SK-N-SH treated with all-trans-retinoic acid at 6 μM for 48 hours (cell line): ENCODE measurements at regions not wholly inside any gene's neighbourhood (a gene's known extent, or its start where the extent isn't known, plus 50 kb on each side); places are given as distances from the start of the nearest gene placed in this dataset.

ENCODE experiments used
- ATAC-seq: fragments of 200-7000 bp; cut with Tn5 transposase; 3 replicates; pipeline ENCODE4 v1.9.1; 2020; ENCODE audit warnings: mild to moderate bottlenecking, moderate library complexity
- ARNTL ChIP-seq: fragments of 450-650 bp; formaldehyde crosslinking; IDR thresholded peaks from 2 replicates; pipeline ENCODE4 v1.5.0; 2020; ENCODE audit warnings: low read depth, mild to moderate bottlenecking, moderate library complexity, borderline replicate concordance
- BACH2 ChIP-seq: fragments of 250-450 bp; sonication (Bioruptor Pico); IDR thresholded peaks from 2 replicates; pipeline ENCODE4 v1.9.0; 2021; ENCODE audit warnings: mild to moderate bottlenecking, borderline replicate concordance
- CSDC2 ChIP-seq: fragments of 250-450 bp; sonication (Bioruptor Pico); IDR thresholded peaks from 2 replicates; pipeline ENCODE4 v1.5.0; 2020; ENCODE audit warnings: mild to moderate bottlenecking, moderate library complexity
- ESRRG ChIP-seq: fragments of 250-450 bp; sonication (Bioruptor Pico); IDR thresholded peaks from 2 replicates; pipeline ENCODE4 v1.6.1; 2021; ENCODE audit warnings: mild to moderate bottlenecking
- GLIS3 ChIP-seq: fragments of 250-450 bp; sonication (Bioruptor Pico); IDR thresholded peaks from 2 replicates; pipeline ENCODE4 v1.5.0; 2020; ENCODE audit warnings: mild to moderate bottlenecking, moderate library complexity
- ISL1 ChIP-seq: fragments of 250-450 bp; sonication (Bioruptor Pico); IDR thresholded peaks from 2 replicates; pipeline ENCODE4 v2.1.2; 2022; ENCODE audit warnings: mild to moderate bottlenecking, moderate library complexity
- OSR1 ChIP-seq: fragments of 250-450 bp; sonication (Bioruptor Pico); IDR thresholded peaks from 2 replicates; pipeline ENCODE4 v1.8.0; 2022; ENCODE audit warnings: moderate library complexity, mild to moderate bottlenecking, inconsistent platforms
- RARB ChIP-seq: fragments of 250-450 bp; sonication (Bioruptor Pico); IDR thresholded peaks from 2 replicates; pipeline ENCODE4 v1.8.0; 2021; ENCODE audit warnings: mild to moderate bottlenecking, moderate library complexity
- SNAI2 ChIP-seq: fragments of 250-450 bp; sonication (Bioruptor Pico); IDR thresholded peaks from 2 replicates; pipeline ENCODE4 v1.5.0; 2020; ENCODE audit warnings: mild to moderate bottlenecking, moderate library complexity
- TCF4 ChIP-seq: fragments of 250-450 bp; sonication (Bioruptor Pico); IDR thresholded peaks from 2 replicates; pipeline ENCODE4 v1.8.0; 2021; ENCODE audit warnings: mild to moderate bottlenecking, moderate library complexity, borderline replicate concordance
- TOX ChIP-seq: fragments of 250-450 bp; sonication (Bioruptor Pico); IDR thresholded peaks from 2 replicates; pipeline ENCODE4 v1.8.0; 2021; ENCODE audit warnings: mild to moderate bottlenecking, moderate library complexity, borderline replicate concordance
- TSHZ2 ChIP-seq: fragments of 250-450 bp; sonication (Bioruptor Pico); IDR thresholded peaks from 2 replicates; pipeline ENCODE4 v1.5.0; 2020; ENCODE audit warnings: mild to moderate bottlenecking, moderate library complexity
- ZFP3 ChIP-seq: fragments of 250-450 bp; sonication (Bioruptor Pico); IDR thresholded peaks from 2 replicates; pipeline ENCODE4 v1.5.0; 2020; ENCODE audit warnings: mild to moderate bottlenecking, moderate library complexity
- ZNF70 ChIP-seq: fragments of 450-650 bp; formaldehyde crosslinking; IDR thresholded peaks from 2 replicates; pipeline ENCODE4 v1.5.0; 2020; ENCODE audit warnings: mild to moderate bottlenecking, moderate library complexity
- ZNF8 ChIP-seq: fragments of 450-650 bp; formaldehyde crosslinking; IDR thresholded peaks from 2 replicates; pipeline ENCODE4 v1.5.0; 2020; ENCODE audit warnings: mild to moderate bottlenecking, moderate library complexity
- TF ChIP-seq, protein P1 (sequence below): fragments of 250-450 bp; sonication (Bioruptor Pico); IDR thresholded peaks from 2 replicates; pipeline ENCODE4 v1.5.1; 2021; ENCODE audit warnings: mild to moderate bottlenecking, moderate library complexity
- TF ChIP-seq, protein P2 (sequence below): fragments of 250-450 bp; sonication (Bioruptor Pico); IDR thresholded peaks from 2 replicates; pipeline ENCODE4 v1.5.1; 2020; ENCODE audit warnings: low read depth, mild to moderate bottlenecking, moderate library complexity
- TF ChIP-seq, protein P3 (sequence below): fragments of 250-450 bp; sonication (Bioruptor Pico); IDR thresholded peaks from 2 replicates; pipeline ENCODE4 v1.8.0; 2021; ENCODE audit warnings: low read depth, mild to moderate bottlenecking, moderate library complexity, borderline replicate concordance
- TF ChIP-seq, protein P4 (sequence below): fragments of 250-450 bp; sonication (Bioruptor Pico); IDR thresholded peaks from 2 replicates; pipeline ENCODE4 v1.8.0; 2020; ENCODE audit warnings: mild to moderate bottlenecking, moderate library complexity, borderline replicate concordance

- ATAC-seq, result no peak
Observed at GRCh38 chr15:62491642-62492041, 326.6 kb upstream of the C2CD4B start.

GRCh38 chr15:62492900-62493299 lies 327.8 kb upstream of the C2CD4B start:
- ATAC-seq, result no peak
- peak; percentile 45; the same call in 1 of the 2 replicates for TF ChIP-seq TCF4 (CRISPR knock-in tag)
- TF ChIP-seq GLIS3 (CRISPR knock-in tag), result no peak
- TF ChIP-seq ZNF8 (CRISPR knock-in tag), result no peak
- TF ChIP-seq, all 23 proteins: peak for 1

More at GRCh38 chr15:62491642-62492041, 326.6 kb upstream of the C2CD4B start:
- TF ChIP-seq, protein P1, sequence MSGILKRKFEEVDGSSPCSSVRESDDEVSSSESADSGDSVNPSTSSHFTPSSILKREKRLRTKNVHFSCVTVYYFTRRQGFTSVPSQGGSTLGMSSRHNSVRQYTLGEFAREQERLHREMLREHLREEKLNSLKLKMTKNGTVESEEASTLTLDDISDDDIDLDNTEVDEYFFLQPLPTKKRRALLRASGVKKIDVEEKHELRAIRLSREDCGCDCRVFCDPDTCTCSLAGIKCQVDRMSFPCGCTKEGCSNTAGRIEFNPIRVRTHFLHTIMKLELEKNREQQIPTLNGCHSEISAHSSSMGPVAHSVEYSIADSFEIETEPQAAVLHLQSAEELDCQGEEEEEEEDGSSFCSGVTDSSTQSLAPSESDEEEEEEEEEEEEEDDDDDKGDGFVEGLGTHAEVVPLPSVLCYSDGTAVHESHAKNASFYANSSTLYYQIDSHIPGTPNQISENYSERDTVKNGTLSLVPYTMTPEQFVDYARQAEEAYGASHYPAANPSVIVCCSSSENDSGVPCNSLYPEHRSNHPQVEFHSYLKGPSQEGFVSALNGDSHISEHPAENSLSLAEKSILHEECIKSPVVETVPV (CRISPR knock-in tag), result no peak
- TF ChIP-seq ZNF8 (CRISPR knock-in tag), result no peak
- TF ChIP-seq ARNTL (CRISPR knock-in tag), result no peak
- no peak for TF ChIP-seq ZFP3 (CRISPR knock-in tag)

DNA sequence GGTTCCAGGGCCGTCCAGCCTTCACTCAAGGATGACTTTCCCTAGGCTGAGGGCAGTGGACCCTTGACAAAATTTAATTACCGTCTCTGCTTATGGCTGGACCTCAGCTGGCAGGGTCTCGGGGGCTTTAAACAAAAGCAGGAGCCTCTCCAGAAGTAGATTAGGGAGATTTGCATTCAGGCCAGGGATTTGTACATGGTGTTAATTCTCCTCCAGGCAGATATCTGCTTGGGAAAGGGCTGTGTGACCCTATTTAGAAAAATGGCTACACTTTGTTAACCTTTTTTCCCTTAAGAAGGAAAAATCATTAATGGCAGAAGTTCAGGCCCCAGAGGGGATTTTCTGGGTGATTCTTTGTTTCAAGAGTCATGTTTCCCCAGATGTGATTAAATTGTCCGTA lies 329.1 kb upstream of the C2CD4B start:
- ATAC-seq, result no peak
- TF ChIP-seq OSR1 (CRISPR knock-in tag) (no peak), ZNF70 (CRISPR knock-in tag) (no peak), GLIS3 (CRISPR knock-in tag) (no peak), TSHZ2 (CRISPR knock-in tag) (no peak), RARB (CRISPR knock-in tag) (no peak), ISL1 (no peak), ZNF8 (CRISPR knock-in tag) (no peak), TOX (CRISPR knock-in tag) (no peak), SNAI2 (CRISPR knock-in tag) (no peak), ESRRG (CRISPR knock-in tag) (no peak), TCF4 (CRISPR knock-in tag) (no peak), BACH2 (CRISPR knock-in tag) (no peak), CSDC2 (CRISPR knock-in tag) (no peak)
- TF ChIP-seq, protein P1 (CRISPR knock-in tag), result no peak
- TF ChIP-seq, protein P2, sequence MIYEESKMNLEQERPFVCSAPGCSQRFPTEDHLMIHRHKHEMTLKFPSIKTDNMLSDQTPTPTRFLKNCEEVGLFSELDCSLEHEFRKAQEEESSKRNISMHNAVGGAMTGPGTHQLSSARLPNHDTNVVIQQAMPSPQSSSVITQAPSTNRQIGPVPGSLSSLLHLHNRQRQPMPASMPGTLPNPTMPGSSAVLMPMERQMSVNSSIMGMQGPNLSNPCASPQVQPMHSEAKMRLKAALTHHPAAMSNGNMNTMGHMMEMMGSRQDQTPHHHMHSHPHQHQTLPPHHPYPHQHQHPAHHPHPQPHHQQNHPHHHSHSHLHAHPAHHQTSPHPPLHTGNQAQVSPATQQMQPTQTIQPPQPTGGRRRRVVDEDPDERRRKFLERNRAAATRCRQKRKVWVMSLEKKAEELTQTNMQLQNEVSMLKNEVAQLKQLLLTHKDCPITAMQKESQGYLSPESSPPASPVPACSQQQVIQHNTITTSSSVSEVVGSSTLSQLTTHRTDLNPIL (CRISPR knock-in tag), result no peak
- TF ChIP-seq, protein P3, sequence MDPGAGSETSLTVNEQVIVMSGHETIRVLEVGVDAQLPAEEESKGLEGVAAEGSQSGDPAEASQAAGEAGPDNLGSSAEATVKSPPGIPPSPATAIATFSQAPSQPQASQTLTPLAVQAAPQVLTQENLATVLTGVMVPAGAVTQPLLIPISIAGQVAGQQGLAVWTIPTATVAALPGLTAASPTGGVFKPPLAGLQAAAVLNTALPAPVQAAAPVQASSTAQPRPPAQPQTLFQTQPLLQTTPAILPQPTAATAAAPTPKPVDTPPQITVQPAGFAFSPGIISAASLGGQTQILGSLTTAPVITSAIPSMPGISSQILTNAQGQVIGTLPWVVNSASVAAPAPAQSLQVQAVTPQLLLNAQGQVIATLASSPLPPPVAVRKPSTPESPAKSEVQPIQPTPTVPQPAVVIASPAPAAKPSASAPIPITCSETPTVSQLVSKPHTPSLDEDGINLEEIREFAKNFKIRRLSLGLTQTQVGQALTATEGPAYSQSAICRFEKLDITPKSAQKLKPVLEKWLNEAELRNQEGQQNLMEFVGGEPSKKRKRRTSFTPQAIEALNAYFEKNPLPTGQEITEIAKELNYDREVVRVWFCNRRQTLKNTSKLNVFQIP, result no peak
- TF ChIP-seq, protein P4, sequence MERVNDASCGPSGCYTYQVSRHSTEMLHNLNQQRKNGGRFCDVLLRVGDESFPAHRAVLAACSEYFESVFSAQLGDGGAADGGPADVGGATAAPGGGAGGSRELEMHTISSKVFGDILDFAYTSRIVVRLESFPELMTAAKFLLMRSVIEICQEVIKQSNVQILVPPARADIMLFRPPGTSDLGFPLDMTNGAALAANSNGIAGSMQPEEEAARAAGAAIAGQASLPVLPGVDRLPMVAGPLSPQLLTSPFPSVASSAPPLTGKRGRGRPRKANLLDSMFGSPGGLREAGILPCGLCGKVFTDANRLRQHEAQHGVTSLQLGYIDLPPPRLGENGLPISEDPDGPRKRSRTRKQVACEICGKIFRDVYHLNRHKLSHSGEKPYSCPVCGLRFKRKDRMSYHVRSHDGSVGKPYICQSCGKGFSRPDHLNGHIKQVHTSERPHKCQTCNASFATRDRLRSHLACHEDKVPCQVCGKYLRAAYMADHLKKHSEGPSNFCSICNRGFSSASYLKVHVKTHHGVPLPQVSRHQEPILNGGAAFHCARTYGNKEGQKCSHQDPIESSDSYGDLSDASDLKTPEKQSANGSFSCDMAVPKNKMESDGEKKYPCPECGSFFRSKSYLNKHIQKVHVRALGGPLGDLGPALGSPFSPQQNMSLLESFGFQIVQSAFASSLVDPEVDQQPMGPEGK (CRISPR knock-in tag), result no peak
